SK-N-SH treated with all-trans-retinoic acid at 6 μM for 48 hours (cell line): ENCODE measurements at regions not wholly inside any gene's neighbourhood (a gene's known extent, or its start where the extent isn't known, plus 50 kb on each side); places are given as distances from the start of the nearest gene placed in this dataset.

ENCODE experiments used
- ATAC-seq: fragments of 200-7000 bp; cut with Tn5 transposase; 3 replicates; pipeline ENCODE4 v1.9.1; 2020; ENCODE audit warnings: mild to moderate bottlenecking, moderate library complexity
- ARNTL ChIP-seq: fragments of 450-650 bp; formaldehyde crosslinking; IDR thresholded peaks from 2 replicates; pipeline ENCODE4 v1.5.0; 2020; ENCODE audit warnings: low read depth, mild to moderate bottlenecking, moderate library complexity, borderline replicate concordance
- BACH2 ChIP-seq: fragments of 250-450 bp; sonication (Bioruptor Pico); IDR thresholded peaks from 2 replicates; pipeline ENCODE4 v1.9.0; 2021; ENCODE audit warnings: mild to moderate bottlenecking, borderline replicate concordance
- CREB5 ChIP-seq: fragments of 250-450 bp; sonication (Bioruptor Pico); IDR thresholded peaks from 2 replicates; pipeline ENCODE4 v1.5.1; 2020; ENCODE audit warnings: low read depth, mild to moderate bottlenecking, moderate library complexity
- CSDC2 ChIP-seq: fragments of 250-450 bp; sonication (Bioruptor Pico); IDR thresholded peaks from 2 replicates; pipeline ENCODE4 v1.5.0; 2020; ENCODE audit warnings: mild to moderate bottlenecking, moderate library complexity
- CSRNP3 ChIP-seq: fragments of 250-450 bp; sonication (Bioruptor Pico); IDR thresholded peaks from 2 replicates; pipeline ENCODE4 v1.5.1; 2021; ENCODE audit warnings: mild to moderate bottlenecking, moderate library complexity
- ESRRG ChIP-seq: fragments of 250-450 bp; sonication (Bioruptor Pico); IDR thresholded peaks from 2 replicates; pipeline ENCODE4 v1.6.1; 2021; ENCODE audit warnings: mild to moderate bottlenecking
- GLIS3 ChIP-seq: fragments of 250-450 bp; sonication (Bioruptor Pico); IDR thresholded peaks from 2 replicates; pipeline ENCODE4 v1.5.0; 2020; ENCODE audit warnings: mild to moderate bottlenecking, moderate library complexity
- ISL1 ChIP-seq: fragments of 250-450 bp; sonication (Bioruptor Pico); IDR thresholded peaks from 2 replicates; pipeline ENCODE4 v2.1.2; 2022; ENCODE audit warnings: mild to moderate bottlenecking, moderate library complexity
- PATZ1 ChIP-seq: fragments of 250-450 bp; sonication (Bioruptor Pico); IDR thresholded peaks from 2 replicates; pipeline ENCODE4 v1.8.0; 2020; ENCODE audit warnings: mild to moderate bottlenecking, moderate library complexity, borderline replicate concordance
- POU6F1 ChIP-seq: fragments of 250-450 bp; sonication (Bioruptor Pico); IDR thresholded peaks from 2 replicates; pipeline ENCODE4 v1.8.0; 2021; ENCODE audit warnings: low read depth, mild to moderate bottlenecking, moderate library complexity, borderline replicate concordance
- PPARA ChIP-seq: fragments of 250-450 bp; sonication (Bioruptor Pico); IDR thresholded peaks from 2 replicates; pipeline ENCODE4 v1.5.0; 2020; ENCODE audit warnings: mild to moderate bottlenecking, borderline replicate concordance
- RARB ChIP-seq: fragments of 250-450 bp; sonication (Bioruptor Pico); IDR thresholded peaks from 2 replicates; pipeline ENCODE4 v1.8.0; 2021; ENCODE audit warnings: mild to moderate bottlenecking, moderate library complexity
- TCF4 ChIP-seq: fragments of 250-450 bp; sonication (Bioruptor Pico); IDR thresholded peaks from 2 replicates; pipeline ENCODE4 v1.8.0; 2021; ENCODE audit warnings: mild to moderate bottlenecking, moderate library complexity, borderline replicate concordance
- TOX ChIP-seq: fragments of 250-450 bp; sonication (Bioruptor Pico); IDR thresholded peaks from 2 replicates; pipeline ENCODE4 v1.8.0; 2021; ENCODE audit warnings: mild to moderate bottlenecking, moderate library complexity, borderline replicate concordance
- TSHZ2 ChIP-seq: fragments of 250-450 bp; sonication (Bioruptor Pico); IDR thresholded peaks from 2 replicates; pipeline ENCODE4 v1.5.0; 2020; ENCODE audit warnings: mild to moderate bottlenecking, moderate library complexity
- ZC3H10 ChIP-seq: fragments of 250-450 bp; sonication (Bioruptor Pico); IDR thresholded peaks from 2 replicates; pipeline ENCODE4 v1.5.1; 2021; ENCODE audit warnings: mild to moderate bottlenecking, moderate library complexity
- ZFP3 ChIP-seq: fragments of 250-450 bp; sonication (Bioruptor Pico); IDR thresholded peaks from 2 replicates; pipeline ENCODE4 v1.5.0; 2020; ENCODE audit warnings: mild to moderate bottlenecking, moderate library complexity
- ZFP30 ChIP-seq: fragments of 450-650 bp; formaldehyde crosslinking; IDR thresholded peaks from 2 replicates; pipeline ENCODE4 v1.5.0; 2022; ENCODE audit warnings: mild to moderate bottlenecking, moderate library complexity
- ZNF565 ChIP-seq: fragments of 450-650 bp; formaldehyde crosslinking; conservative IDR thresholded peaks from 2 replicates; pipeline ENCODE4 v1.5.0; 2020; ENCODE audit warnings: low read depth, mild to moderate bottlenecking, moderate library complexity
- ZNF70 ChIP-seq: fragments of 450-650 bp; formaldehyde crosslinking; IDR thresholded peaks from 2 replicates; pipeline ENCODE4 v1.5.0; 2020; ENCODE audit warnings: mild to moderate bottlenecking, moderate library complexity
- ZNF8 ChIP-seq: fragments of 450-650 bp; formaldehyde crosslinking; IDR thresholded peaks from 2 replicates; pipeline ENCODE4 v1.5.0; 2020; ENCODE audit warnings: mild to moderate bottlenecking, moderate library complexity

GRCh38 chr1:96521010-96521409, 200.6 kb upstream of the PTBP2 start:
- TF ChIP-seq GLIS3, result no peak
- TF ChIP-seq BACH2 (CRISPR knock-in tag), result no peak
- no peak for TF ChIP-seq ZFP3
- TF ChIP-seq TOX (CRISPR knock-in tag), result no peak
- no peak for TF ChIP-seq ZC3H10 (CRISPR knock-in tag)
- TF ChIP-seq TSHZ2 (CRISPR knock-in tag), result no peak
- TF ChIP-seq ESRRG (CRISPR knock-in tag), result no peak
- TF ChIP-seq ARNTL (CRISPR knock-in tag), result no peak
- TF ChIP-seq RARB, result no peak
- TF ChIP-seq CREB5 (CRISPR knock-in tag), result no peak
- TF ChIP-seq CSDC2 (CRISPR knock-in tag), result no peak
- no peak for TF ChIP-seq CSRNP3
- TF ChIP-seq TCF4, result no peak
- TF ChIP-seq ZNF70 (CRISPR knock-in tag), result no peak
- TF ChIP-seq PATZ1 (CRISPR knock-in tag), result no peak
- TF ChIP-seq PPARA, result no peak
- no peak for TF ChIP-seq ZNF565 (CRISPR knock-in tag)
- no peak for TF ChIP-seq ZNF8 (CRISPR knock-in tag)
- no peak for TF ChIP-seq ZFP30 (CRISPR knock-in tag)
- TF ChIP-seq POU6F1, result no peak
- no peak for ATAC-seq

GRCh38 chr1:96521994-96522760, 199.4 kb upstream of the PTBP2 start:
- ATAC-seq, result no peak
- TF ChIP-seq ZNF70 (CRISPR knock-in tag) (no peak), ARNTL (CRISPR knock-in tag) (no peak), ISL1 (no peak), PATZ1 (CRISPR knock-in tag) (no peak), TOX (CRISPR knock-in tag) (no peak), CSRNP3 (no peak), ZNF565 (CRISPR knock-in tag) (no peak), ZFP3 (no peak)
